Midbrain (tissue), 1 donor: ENCODE measurements at regions not wholly inside any gene's neighbourhood (a gene's known extent, or its start where the extent isn't known, plus 50 kb on each side); places are given as distances from the start of the nearest gene placed in this dataset.
A peak's percentile ranks its signal among the peaks of the same experiment; 100 is the strongest.
"Not testable (repeated sequence)": the region's sequence is repeated elsewhere in the genome, so short reads cannot be mapped to it uniquely, and the experiment has no call there.

ENCODE experiments used
- DNase-seq: peaks from one replicate; lab custom pipeline; 2025; lab: John Stamatoyannopoulos, UW

- no peak for DNase-seq
These were observed 75.0 kb upstream of the PPP1R26 start for GRCh38 chr9:135404451-135405144.

GRCh38 chr9:135405145-135405464 lies 74.5 kb upstream of the PPP1R26 start:
- not testable (repeated sequence) for DNase-seq

DNA sequence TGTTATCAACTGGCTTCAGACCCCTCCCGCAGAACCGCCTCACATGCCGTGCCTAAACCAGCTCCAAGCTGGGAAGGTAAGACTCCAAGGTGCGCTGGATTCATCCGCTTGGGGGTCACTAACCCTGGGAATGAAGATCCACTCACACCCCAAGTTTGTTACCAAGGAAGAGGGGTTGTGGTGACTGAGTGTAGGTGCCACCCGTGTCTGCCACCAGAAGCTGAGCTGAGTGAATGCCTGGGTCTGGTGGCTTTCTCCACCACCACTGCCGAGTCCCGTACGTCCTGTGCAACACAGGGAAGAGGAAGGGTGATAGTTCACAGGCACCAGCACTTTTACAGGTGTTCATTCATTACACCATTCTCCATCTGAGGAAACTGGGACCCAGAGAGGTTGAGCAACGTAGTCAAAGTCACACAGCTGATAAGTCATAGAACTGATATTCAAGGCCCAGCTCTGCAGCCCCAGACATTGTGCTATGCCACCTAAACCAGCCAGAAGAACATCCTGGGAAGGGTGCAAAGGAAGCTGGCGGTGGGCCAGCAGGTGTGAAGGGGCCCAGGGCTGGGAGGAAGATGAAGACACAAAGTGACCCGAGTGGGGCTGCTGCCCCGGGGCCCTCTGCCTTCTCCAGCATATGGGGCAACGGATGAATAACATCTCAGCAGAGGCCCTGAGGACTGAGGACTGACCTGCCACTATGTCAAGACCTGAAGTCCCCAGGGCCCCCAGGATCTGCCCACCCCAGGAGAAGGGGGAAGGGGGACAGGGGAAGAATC lies 70.9 kb upstream of the PPP1R26 start:
- DNase-seq, result no peak

- no peak for DNase-seq
These were observed 70.0 kb upstream of the PPP1R26 start for GRCh38 chr9:135409286-135410200.

- DNase-seq, result no peak
These were observed 69.2 kb upstream of the PPP1R26 start for GRCh38 chr9:135410421-135410820.

- no peak for DNase-seq
These were observed 68.6 kb upstream of the PPP1R26 start for GRCh38 chr9:135410831-135411473.

DNA sequence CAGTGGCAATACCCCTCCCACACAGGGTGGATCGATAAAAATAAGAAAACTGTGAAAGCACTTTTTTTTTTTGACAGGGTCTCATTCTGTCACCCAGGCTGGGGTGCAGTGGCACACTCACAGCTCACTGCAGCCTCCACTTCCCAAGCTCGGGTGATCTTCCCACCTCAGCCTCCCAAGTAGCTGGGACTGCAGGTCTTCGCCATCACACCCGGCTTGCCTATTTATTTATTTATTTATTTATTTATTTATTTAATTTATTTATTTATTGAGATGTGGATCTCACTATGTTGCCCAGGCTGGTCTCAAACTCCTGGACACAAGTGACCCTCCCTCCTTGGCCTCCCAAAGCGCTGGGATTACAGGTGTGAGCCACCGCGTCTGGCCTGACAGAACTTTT lies 68.0 kb upstream of the PPP1R26 start:
- not testable (repeated sequence) for DNase-seq

- DNase-seq, result peak; percentile 59
These were observed 67.1 kb upstream of the PPP1R26 start for GRCh38 chr9:135412315-135413085.

DNA sequence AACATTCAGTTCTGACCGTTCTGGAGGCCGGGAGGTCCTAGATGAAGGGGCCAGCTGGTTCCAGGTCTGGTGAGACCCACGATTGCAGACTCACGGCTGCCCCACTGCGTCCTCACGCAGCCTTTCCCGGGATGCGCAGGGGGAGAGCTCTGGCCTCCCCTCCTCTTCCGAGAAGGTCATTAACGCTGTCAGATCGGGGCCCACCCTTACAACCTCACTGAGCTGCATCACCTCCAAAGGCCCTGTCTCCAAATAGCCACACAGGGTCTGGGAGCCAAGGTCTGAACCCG lies 66.6 kb upstream of the PPP1R26 start:
- no peak for DNase-seq

- no peak for DNase-seq
These were observed 66.1 kb upstream of the PPP1R26 start for GRCh38 chr9:135413461-135413860.

DNA sequence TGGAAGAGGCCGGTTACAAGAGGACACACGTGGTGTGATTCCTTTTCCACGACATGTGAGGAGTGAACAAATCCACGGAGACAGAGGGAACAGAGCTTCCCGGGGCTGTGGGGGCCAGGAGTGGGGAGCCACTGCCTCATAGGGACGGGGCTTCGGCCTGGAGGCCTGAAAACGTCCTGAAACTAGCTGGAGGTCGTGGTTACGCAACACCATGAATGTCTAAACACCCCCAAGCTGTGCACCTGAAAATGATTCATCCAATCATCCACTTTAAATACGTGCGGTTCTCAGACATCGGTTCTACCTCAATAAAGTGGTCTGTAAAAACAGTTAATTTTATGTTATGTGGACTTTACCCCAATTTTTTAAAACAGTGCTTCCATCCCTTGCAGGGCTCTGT lies 65.3 kb upstream of the PPP1R26 start:
- no peak for DNase-seq

DNA sequence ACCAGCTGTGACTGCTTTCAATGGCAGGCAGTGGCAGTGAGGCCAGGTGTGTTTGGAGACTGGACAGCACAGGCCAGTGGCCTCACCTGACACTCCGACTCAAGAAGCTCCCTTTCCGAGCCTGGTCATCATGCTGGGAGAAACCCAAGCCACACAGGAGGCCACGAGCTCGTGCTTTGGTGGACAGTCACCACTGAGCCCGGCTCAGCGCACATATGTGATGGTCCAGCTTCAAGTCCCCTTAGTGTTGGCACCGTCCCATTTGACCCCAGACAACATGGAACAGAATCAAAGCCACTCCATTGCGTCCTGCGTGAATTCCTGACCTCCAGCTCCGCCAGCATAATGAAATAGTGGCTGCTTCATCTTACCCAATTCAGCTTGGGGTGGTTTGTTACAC lies 64.0 kb upstream of the PPP1R26 start:
- no peak for DNase-seq

DNA sequence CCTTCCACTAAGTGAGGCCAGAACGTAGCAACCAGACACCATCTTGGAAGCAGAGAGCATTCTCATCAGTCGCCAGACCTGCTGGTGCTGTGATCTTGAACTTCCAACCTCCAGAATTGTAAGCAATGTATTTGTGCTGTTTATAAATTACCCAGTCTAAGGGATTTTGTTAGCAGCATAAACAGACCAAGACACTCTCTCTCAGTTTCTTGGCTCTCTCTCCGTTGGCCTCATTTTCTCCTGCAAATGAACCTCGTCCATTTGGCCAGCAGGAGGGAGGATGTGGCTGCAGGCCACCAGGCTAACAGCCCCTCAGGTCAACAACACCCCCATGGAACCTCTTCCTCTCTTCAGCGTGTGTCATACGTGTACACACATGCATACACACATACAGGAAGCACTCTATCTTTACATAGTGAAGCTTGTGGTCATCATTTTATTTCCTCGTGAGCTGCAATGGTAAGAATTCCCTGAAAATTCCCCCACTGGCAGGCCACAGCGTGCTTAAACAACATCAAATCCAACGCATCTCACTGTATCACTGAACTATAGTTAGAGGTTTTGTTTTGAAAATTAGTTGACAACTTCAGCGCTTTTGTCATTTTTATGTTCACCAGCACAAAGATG lies 62.8 kb upstream of the PPP1R26 start:
- DNase-seq, result no peak

- no peak for DNase-seq
These were observed 61.4 kb upstream of the PPP1R26 start for GRCh38 chr9:135418161-135418560.

DNA sequence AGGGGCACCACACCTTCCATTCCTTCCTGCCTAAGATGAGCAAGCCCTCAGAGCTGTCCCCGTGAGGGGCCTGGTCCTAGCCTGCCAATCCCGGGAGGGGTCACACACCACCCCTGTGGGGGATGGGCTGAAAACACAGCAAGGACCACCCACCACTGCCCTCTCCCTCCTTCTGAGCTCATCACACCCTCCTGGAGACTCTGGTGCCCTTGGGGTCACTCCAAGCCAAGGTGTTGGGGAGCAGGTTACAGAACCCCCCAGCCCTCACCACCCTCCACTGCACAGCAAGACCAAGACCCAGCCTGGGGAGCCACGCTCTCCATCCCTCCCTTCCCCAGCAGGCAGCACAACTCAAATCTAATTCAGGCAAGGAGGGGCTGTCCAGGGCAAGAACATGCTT lies 60.5 kb upstream of the PPP1R26 start:
- no peak for DNase-seq

- peak; percentile 20 for DNase-seq
These were observed 57.1 kb upstream of the PPP1R26 start for GRCh38 chr9:135422341-135422944.

DNA sequence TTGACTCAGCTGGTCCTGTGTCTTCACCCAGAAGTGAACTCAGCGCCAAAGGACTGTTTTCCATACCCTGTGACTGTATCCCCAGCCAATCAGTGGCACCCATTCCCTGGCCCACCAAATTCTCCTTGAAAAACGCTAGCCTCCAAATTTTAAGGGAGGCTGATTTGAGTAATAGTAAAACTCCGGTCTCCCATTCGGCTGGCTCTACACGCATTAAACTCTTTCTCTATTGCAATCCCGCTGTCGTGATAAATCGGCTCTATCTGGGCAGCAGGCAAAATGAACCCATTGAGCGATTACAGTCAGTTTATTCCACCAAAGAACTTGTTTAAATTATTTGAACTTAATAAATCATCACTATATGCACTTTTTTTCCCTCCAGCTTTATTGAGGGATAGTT lies 55.9 kb upstream of the PPP1R26 start:
- DNase-seq, result no peak
